Adipocyte (in vitro differentiated cells): ENCODE measurements at regions not wholly inside any gene's neighbourhood (a gene's known extent, or its start where the extent isn't known, plus 50 kb on each side); places are given as distances from the start of the nearest gene placed in this dataset.

Experiments
- DNase-seq: peaks from one replicate; pipeline ENCODE4 v3.0.0-alpha.2; 2015; ENCODE audit warnings: low read depth
- H3K27me3 ChIP-seq: replicated peaks from 2 replicates; pipeline ENCODE4 v1.7.0; 2013; ENCODE audit warnings: mild to moderate bottlenecking, low read length, moderate library complexity; ENCODE audit not compliant: control insufficient read depth, insufficient read depth
- H3K36me3 ChIP-seq: 2 replicates; pipeline ENCODE4 v1.7.0; 2013; ENCODE audit warnings: low read length, mild to moderate bottlenecking, moderate library complexity; ENCODE audit not compliant: control insufficient read depth, insufficient read depth, severe bottlenecking
- H3K4me1 ChIP-seq: 2 replicates; pipeline ENCODE4 v1.7.0; 2013; ENCODE audit warnings: mild to moderate bottlenecking, low read length, moderate library complexity; ENCODE audit not compliant: control insufficient read depth, insufficient read depth
- H3K4me3 ChIP-seq: 2 replicates; pipeline ENCODE4 v1.7.0; 2013; ENCODE audit warnings: mild to moderate bottlenecking, low read length, moderate library complexity
- H3K9ac ChIP-seq: 2 replicates; pipeline ENCODE4 v1.7.0; 2013; ENCODE audit warnings: mild to moderate bottlenecking, low read length, moderate library complexity
- H3K9me3 ChIP-seq: 2 replicates; pipeline ENCODE4 v1.7.0; 2013; ENCODE audit warnings: mild to moderate bottlenecking, low read length, moderate library complexity; ENCODE audit not compliant: control insufficient read depth

GRCh38 chr3:72240531-72240930 is 455.6 kb upstream of the PROK2 start:
- H3K9me3 ChIP-seq, result no peaks in the 10 kb centered on the region
- H3K36me3 ChIP-seq, result no peaks in the 10 kb centered on the region
- H3K4me1 ChIP-seq, result peaks cover 40% of the 10 kb centered on the region
- DNase-seq, result no peak
- H3K9ac ChIP-seq, result no peak overlapping the region
- peaks cover 7% of the 10 kb centered on the region for H3K27me3 ChIP-seq
- H3K4me3 ChIP-seq, result no peak overlapping the region

DNA sequence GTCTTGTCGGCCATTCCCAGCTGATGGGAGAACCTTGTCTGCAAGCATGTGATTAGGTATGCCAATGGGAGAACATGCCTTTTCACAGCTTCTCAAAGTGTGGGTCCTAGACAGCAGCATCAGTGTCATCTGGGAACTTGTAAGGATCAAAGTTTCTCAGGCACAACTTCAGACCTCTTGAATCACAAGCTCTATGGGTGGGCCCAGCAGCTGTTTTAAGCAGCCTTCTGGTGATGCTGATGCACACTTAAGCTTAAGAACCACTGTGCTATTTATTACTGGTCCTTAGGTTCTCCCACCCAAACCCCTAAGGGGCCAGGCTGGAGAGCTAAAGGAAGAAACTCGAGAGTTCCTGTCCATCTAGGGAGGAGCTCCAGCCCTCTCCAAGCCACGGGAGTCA is 453.9 kb upstream of the PROK2 start:
- Histone ChIP-seq H3K27me3 (peaks cover 7% of the 10 kb centered on the region), H3K4me3 (peak overlapping the region; percentile 2), H3K36me3 (no peaks in the 10 kb centered on the region), H3K9ac (peak overlapping the region; percentile 51), H3K9me3 (no peaks in the 10 kb centered on the region), H3K4me1 (peaks cover 44% of the 10 kb centered on the region)
- no peak for DNase-seq

- peaks cover 50% of the 10 kb centered on the region for H3K4me1 ChIP-seq
- peak; percentile 78 for DNase-seq
- H3K36me3 ChIP-seq, result no peaks in the 10 kb centered on the region
- peak overlapping the region; percentile 51 for H3K9ac ChIP-seq
- H3K4me3 ChIP-seq, result peak overlapping the region; percentile 30
- no peaks in the 10 kb centered on the region for H3K9me3 ChIP-seq
- H3K27me3 ChIP-seq, result peaks cover 3% of the 10 kb centered on the region
Measured at GRCh38 chr3:72238010-72238691, 453.2 kb upstream of the PROK2 start.

- no peak overlapping the region for H3K4me3 ChIP-seq
- peaks cover 50% of the 10 kb centered on the region for H3K4me1 ChIP-seq
- no peaks in the 10 kb centered on the region for H3K9me3 ChIP-seq
- no peaks in the 10 kb centered on the region for H3K36me3 ChIP-seq
- peak overlapping the region; percentile 51 for H3K9ac ChIP-seq
- H3K27me3 ChIP-seq, result peaks cover 3% of the 10 kb centered on the region
- no peak for DNase-seq
Measured at GRCh38 chr3:72237679-72238009, 452.7 kb upstream of the PROK2 start.

- Histone ChIP-seq H3K36me3 (no peaks in the 10 kb centered on the region), H3K9ac (peak overlapping the region; percentile 13), H3K4me1 (peaks cover 68% of the 10 kb centered on the region), H3K9me3 (no peaks in the 10 kb centered on the region), H3K4me3 (no peak overlapping the region), H3K27me3 (no peaks in the 10 kb centered on the region)
- DNase-seq, result peak; percentile 91
Measured at GRCh38 chr3:72234391-72234790, 449.4 kb upstream of the PROK2 start.

GRCh38 chr3:72233571-72233970 is 448.6 kb upstream of the PROK2 start:
- DNase-seq, result no peak
- H3K36me3 ChIP-seq, result no peaks in the 10 kb centered on the region
- H3K9me3 ChIP-seq, result peaks cover 3% of the 10 kb centered on the region
- no peak overlapping the region for H3K4me3 ChIP-seq
- H3K4me1 ChIP-seq, result peaks cover 61% of the 10 kb centered on the region
- peaks cover 1% of the 10 kb centered on the region for H3K27me3 ChIP-seq
- peak overlapping the region; percentile 13 for H3K9ac ChIP-seq

GRCh38 chr3:72232777-72233176 is 447.8 kb upstream of the PROK2 start:
- Histone ChIP-seq H3K9me3 (peaks cover 5% of the 10 kb centered on the region), H3K36me3 (no peaks in the 10 kb centered on the region), H3K27me3 (peaks cover 3% of the 10 kb centered on the region), H3K4me3 (no peak overlapping the region), H3K9ac (no peak overlapping the region), H3K4me1 (peaks cover 53% of the 10 kb centered on the region)
- no peak for DNase-seq

- Histone ChIP-seq H3K9me3 (peaks cover 5% of the 10 kb centered on the region), H3K9ac (no peak overlapping the region), H3K4me1 (peaks cover 48% of the 10 kb centered on the region), H3K36me3 (no peaks in the 10 kb centered on the region), H3K27me3 (peaks cover 3% of the 10 kb centered on the region), H3K4me3 (no peak overlapping the region)
- DNase-seq, result no peak
Measured at GRCh38 chr3:72232331-72232730, 447.4 kb upstream of the PROK2 start.

- peaks cover 11% of the 10 kb centered on the region for H3K9me3 ChIP-seq
- peaks cover 3% of the 10 kb centered on the region for H3K27me3 ChIP-seq
- H3K9ac ChIP-seq, result no peak overlapping the region
- H3K4me1 ChIP-seq, result peaks cover 46% of the 10 kb centered on the region
- no peaks in the 10 kb centered on the region for H3K36me3 ChIP-seq
- H3K4me3 ChIP-seq, result peak overlapping the region; percentile 1
- DNase-seq, result no peak
Measured at GRCh38 chr3:72231439-72232196, 446.7 kb upstream of the PROK2 start.

GRCh38 chr3:72230774-72231379 is 445.9 kb upstream of the PROK2 start:
- Histone ChIP-seq H3K4me1 (peaks cover 44% of the 10 kb centered on the region), H3K4me3 (peak overlapping the region; percentile 1), H3K36me3 (no peaks in the 10 kb centered on the region), H3K27me3 (peaks cover 3% of the 10 kb centered on the region), H3K9me3 (peaks cover 18% of the 10 kb centered on the region), H3K9ac (no peak overlapping the region)
- no peak for DNase-seq

DNA sequence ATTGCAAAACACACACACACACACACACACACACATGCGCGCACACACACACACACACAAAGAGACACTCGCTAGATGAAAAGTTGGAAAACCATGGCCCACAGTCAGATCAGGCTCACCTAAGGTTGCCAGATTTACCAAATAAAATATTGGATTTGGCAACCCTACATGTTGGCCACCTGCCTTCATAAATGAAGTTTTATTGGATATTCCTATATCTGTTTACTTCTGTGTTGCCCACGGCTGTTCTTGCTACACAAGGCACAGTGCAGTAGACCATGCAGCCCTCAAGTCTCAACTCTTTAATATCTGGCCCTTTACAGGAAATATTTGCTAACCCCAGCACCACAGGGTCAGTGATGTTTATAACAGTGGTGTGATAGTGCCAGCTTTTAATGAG is 445.0 kb upstream of the PROK2 start:
- DNase-seq, result no peak
- H3K4me1 ChIP-seq, result peaks cover 34% of the 10 kb centered on the region

More for the DNA sequence above, 445.0 kb upstream of the PROK2 start:
- Histone ChIP-seq H3K27me3 (peaks cover 3% of the 10 kb centered on the region), H3K36me3 (no peaks in the 10 kb centered on the region), H3K9ac (no peak overlapping the region), H3K4me3 (no peak overlapping the region), H3K9me3 (peaks cover 27% of the 10 kb centered on the region)
